DOHH2 (cell line): ENCODE measurements at regions not wholly inside any gene's neighbourhood (a gene's known extent, or its start where the extent isn't known, plus 50 kb on each side); places are given as distances from the start of the nearest gene placed in this dataset.

ENCODE experiments used
- EZH2phosphoT487 ChIP-seq: fragments of 200-600 bp; sonication (generic); IDR thresholded peaks from 2 replicates; pipeline ENCODE4 v1.6.1; 2017; ENCODE audit warnings: borderline replicate concordance, mild to moderate bottlenecking, antibody characterized with exemption, low read length, moderate library complexity, mixed read lengths
- TF ChIP-seq, protein P1 (sequence below): fragments of 200-600 bp; sonication (generic); IDR thresholded peaks from one replicate; pipeline ENCODE4 v1.5.1; 2014; ENCODE audit warnings: antibody characterized with exemption, mild to moderate bottlenecking, low read depth, low read length; ENCODE audit not compliant: poor library complexity, severe bottlenecking

DNA sequence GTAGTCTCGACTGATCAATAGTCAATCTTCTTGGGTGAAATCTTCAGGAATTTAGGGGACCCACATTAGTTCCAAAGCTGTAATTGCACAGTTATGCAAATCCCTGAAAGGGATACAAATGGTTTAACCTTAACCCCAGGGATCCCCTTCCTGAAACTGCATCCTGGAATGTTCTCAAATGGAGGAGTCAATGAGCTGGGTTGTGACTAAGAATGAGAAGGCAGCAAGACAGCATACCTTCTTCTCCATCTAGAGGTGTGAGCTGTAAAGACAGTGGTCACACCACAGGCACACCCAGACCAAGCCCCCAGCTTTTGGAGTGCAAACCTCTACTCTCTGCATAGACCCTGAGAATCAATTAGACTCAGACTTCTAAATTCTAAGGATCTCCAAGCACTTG is 164.7 kb upstream of the MEIS1 start:
- TF ChIP-seq, protein P1, sequence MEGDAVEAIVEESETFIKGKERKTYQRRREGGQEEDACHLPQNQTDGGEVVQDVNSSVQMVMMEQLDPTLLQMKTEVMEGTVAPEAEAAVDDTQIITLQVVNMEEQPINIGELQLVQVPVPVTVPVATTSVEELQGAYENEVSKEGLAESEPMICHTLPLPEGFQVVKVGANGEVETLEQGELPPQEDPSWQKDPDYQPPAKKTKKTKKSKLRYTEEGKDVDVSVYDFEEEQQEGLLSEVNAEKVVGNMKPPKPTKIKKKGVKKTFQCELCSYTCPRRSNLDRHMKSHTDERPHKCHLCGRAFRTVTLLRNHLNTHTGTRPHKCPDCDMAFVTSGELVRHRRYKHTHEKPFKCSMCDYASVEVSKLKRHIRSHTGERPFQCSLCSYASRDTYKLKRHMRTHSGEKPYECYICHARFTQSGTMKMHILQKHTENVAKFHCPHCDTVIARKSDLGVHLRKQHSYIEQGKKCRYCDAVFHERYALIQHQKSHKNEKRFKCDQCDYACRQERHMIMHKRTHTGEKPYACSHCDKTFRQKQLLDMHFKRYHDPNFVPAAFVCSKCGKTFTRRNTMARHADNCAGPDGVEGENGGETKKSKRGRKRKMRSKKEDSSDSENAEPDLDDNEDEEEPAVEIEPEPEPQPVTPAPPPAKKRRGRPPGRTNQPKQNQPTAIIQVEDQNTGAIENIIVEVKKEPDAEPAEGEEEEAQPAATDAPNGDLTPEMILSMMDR, result no peak
- TF ChIP-seq EZH2phosphoT487, result no peak
